Progenitor cell of endocrine pancreas (in vitro differentiated cells): ENCODE measurements at regions not wholly inside any gene's neighbourhood (a gene's known extent, or its start where the extent isn't known, plus 50 kb on each side); places are given as distances from the start of the nearest gene placed in this dataset.

Experiments
- DNase-seq: peaks from one replicate; pipeline ENCODE4 v3.0.0; 2021; ENCODE audit warnings: low spot score; ENCODE audit not compliant: unreplicated experiment
- H3K27ac Mint-ChIP-seq: 2 replicates; pipeline ENCODE4 v1.8.0; 2021; ENCODE audit warnings: mild to moderate bottlenecking, moderate library complexity, mixed read lengths
- H3K27me3 Mint-ChIP-seq: 2 replicates; pipeline ENCODE4 v1.8.0; 2021; ENCODE audit warnings: mixed read lengths
- H3K36me3 Mint-ChIP-seq: 2 replicates; pipeline ENCODE4 v1.8.0; 2022; ENCODE audit warnings: mixed read lengths; ENCODE audit not compliant: insufficient read depth
- H3K4me1 Mint-ChIP-seq: 2 replicates; pipeline ENCODE4 v1.8.0; 2021; ENCODE audit warnings: low read depth, mixed read lengths
- H3K4me3 Mint-ChIP-seq: 2 replicates; pipeline ENCODE4 v1.8.0; 2021; ENCODE audit warnings: low read depth, mild to moderate bottlenecking, moderate library complexity, mixed read lengths
- H3K9me3 Mint-ChIP-seq: 2 replicates; pipeline ENCODE4 v1.8.0; 2021; ENCODE audit warnings: low read depth, mixed read lengths
- TF ChIP-seq, protein P1 (sequence below): fragments of 200-600 bp; sonication (generic); IDR thresholded peaks from one replicate; pipeline ENCODE4 v1.5.0; 2021; ENCODE audit warnings: antibody characterized with exemption, mild to moderate bottlenecking; ENCODE audit not compliant: unreplicated experiment

DNA sequence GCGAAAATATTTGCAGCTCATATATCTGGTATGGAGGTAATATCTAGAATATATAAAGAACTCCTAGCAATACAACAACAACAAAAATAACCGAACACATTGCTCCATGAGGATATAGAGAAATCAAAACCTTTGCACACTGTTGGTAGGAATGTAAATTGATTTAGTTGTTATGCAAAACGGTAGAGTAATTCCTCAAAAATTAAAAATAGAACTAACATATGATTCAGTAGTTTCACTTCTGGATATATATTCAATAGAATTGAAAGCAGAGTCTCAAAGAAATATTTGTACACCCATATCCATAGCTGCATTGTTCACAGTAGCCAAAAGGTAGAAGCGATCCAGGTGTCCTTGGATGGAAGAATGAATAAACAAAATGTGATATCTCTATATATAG lies 203.0 kb upstream of the CNKSR2 start:
- Mint-ChIP-seq H3K9me3 (no peaks in the 10 kb centered on the region), H3K4me1 (peaks cover 12% of the 10 kb centered on the region), H3K36me3 (no peaks in the 10 kb centered on the region), H3K4me3 (no peak overlapping the region), H3K27me3 (no peaks in the 10 kb centered on the region), H3K27ac (no peak overlapping the region)
- TF ChIP-seq, protein P1, sequence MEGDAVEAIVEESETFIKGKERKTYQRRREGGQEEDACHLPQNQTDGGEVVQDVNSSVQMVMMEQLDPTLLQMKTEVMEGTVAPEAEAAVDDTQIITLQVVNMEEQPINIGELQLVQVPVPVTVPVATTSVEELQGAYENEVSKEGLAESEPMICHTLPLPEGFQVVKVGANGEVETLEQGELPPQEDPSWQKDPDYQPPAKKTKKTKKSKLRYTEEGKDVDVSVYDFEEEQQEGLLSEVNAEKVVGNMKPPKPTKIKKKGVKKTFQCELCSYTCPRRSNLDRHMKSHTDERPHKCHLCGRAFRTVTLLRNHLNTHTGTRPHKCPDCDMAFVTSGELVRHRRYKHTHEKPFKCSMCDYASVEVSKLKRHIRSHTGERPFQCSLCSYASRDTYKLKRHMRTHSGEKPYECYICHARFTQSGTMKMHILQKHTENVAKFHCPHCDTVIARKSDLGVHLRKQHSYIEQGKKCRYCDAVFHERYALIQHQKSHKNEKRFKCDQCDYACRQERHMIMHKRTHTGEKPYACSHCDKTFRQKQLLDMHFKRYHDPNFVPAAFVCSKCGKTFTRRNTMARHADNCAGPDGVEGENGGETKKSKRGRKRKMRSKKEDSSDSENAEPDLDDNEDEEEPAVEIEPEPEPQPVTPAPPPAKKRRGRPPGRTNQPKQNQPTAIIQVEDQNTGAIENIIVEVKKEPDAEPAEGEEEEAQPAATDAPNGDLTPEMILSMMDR: no peak
- DNase-seq: no peak

DNA sequence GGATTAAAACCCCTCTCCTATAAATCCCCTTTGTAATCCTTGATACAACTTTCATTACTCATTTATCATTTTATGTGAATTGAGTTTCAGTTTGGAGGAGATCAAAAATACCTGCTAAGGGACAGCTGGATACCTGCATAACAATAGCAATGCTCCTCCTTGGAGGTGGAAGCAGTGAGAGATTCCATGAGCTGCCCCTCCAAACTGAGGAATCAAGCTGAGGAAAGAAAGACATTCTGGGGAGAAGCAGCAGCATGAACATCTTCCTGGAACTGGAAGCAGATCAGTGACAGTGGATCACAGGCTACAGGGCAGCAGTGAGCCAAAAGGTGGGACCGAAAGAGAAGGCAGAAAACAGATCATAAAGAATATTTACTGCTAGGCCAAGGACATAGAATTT lies 199.8 kb upstream of the CNKSR2 start:
- H3K4me1 Mint-ChIP-seq: peaks cover 6% of the 10 kb centered on the region
- H3K4me3 Mint-ChIP-seq: no peak overlapping the region
- no peaks in the 10 kb centered on the region for H3K9me3 Mint-ChIP-seq
- no peak overlapping the region for H3K27ac Mint-ChIP-seq
- H3K36me3 Mint-ChIP-seq: no peaks in the 10 kb centered on the region
- H3K27me3 Mint-ChIP-seq: no peaks in the 10 kb centered on the region
- TF ChIP-seq, protein P1: no peak
- DNase-seq: no peak

DNA sequence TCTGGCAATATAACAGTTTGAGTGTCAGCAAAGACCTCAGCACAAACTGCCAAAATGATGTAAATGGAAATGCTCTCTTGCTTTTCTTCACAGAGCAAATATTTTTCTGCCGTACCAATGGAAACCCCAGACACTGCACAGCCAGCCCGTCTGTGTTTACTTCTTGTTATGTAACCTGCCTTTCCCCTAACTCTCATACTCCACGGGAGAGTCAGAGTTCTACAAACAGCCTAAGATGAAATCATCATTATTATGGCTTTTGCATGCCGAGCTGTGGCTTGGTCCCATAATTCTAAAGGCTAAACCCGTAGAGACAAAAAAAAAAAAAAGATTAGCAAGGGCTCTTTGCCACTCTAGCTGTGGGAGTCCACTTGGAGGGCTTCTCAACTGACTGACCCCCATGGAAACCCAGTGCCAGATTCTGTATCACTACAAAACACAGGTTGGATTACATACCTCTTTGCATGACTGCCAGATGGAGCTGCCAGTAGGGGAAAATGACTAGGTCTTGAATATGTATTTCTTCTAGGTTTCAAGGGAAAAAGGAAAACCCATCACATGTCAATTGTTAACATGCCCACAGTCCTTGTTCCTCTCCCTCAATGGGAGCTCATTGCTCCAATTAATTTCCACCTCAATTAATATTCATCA lies 197.2 kb upstream of the CNKSR2 start:
- Mint-ChIP-seq H3K4me1 (peaks cover 6% of the 10 kb centered on the region), H3K36me3 (no peaks in the 10 kb centered on the region), H3K4me3 (no peak overlapping the region), H3K27ac (no peak overlapping the region), H3K27me3 (no peaks in the 10 kb centered on the region), H3K9me3 (no peaks in the 10 kb centered on the region)
- TF ChIP-seq, protein P1: no peak
- DNase-seq: no peak

DNA sequence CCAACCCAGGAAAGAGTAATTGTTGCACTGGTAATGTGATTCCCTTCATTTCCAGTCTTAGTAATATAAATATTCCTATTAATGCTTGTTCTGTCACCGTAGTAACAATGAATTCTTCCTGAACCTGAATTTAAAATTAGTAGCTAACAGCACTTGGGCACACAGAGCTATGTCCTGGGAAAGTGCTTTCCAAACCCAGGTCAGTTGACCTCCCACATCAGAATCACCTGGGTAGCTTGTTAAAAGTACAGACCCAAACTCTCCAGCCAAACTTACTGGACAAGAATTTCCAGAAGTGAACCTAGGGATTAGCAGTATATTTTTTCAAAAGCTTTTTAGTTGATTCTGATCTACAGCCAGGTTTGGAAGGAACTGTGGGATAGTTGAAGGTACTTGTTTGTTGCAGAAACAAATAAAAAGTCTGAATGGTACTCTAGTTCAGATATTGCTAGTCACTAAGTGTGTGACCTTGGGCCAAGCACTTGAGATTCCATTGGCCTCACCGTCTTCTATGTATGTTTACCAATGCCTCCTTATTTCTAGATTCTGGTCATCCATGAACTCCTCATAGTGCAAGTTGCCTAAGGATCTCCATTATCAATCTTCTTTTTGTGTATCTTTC lies 192.9 kb upstream of the CNKSR2 start:
- TF ChIP-seq, protein P1: no peak
- peaks cover 3% of the 10 kb centered on the region for H3K9me3 Mint-ChIP-seq
- H3K36me3 Mint-ChIP-seq: no peaks in the 10 kb centered on the region
- no peaks in the 10 kb centered on the region for H3K27me3 Mint-ChIP-seq
- no peak overlapping the region for H3K4me3 Mint-ChIP-seq
- peaks cover 5% of the 10 kb centered on the region for H3K4me1 Mint-ChIP-seq
- DNase-seq: no peak
- H3K27ac Mint-ChIP-seq: no peak overlapping the region

DNA sequence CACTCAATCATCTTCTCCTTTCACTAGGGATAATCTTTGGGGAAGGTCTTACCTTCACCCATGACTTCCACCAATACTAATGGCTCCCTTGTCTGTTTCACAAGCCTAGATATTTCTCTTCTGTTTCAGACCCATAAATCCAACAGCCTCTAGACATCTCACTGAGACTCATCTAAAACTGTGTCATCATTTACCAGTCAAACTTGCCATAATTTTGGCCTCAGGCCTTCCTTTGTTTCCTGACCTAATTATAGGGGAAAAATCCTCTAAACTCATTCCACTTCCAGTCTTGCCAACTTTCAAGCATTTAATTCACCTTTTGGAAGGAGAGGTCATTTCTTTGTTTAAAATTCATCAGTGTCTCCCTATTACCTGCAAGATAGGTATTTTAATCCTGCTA lies 181.0 kb upstream of the CNKSR2 start:
- Mint-ChIP-seq H3K4me3 (no peak overlapping the region), H3K27ac (no peak overlapping the region), H3K27me3 (no peaks in the 10 kb centered on the region), H3K36me3 (no peaks in the 10 kb centered on the region), H3K9me3 (peaks cover 13% of the 10 kb centered on the region), H3K4me1 (no peaks in the 10 kb centered on the region)
- DNase-seq: no peak
- TF ChIP-seq, protein P1: no peak
